HG02763 (cell line): ENCODE measurements at regions not wholly inside any gene's neighbourhood (a gene's known extent, or its start where the extent isn't known, plus 50 kb on each side); places are given as distances from the start of the nearest gene placed in this dataset.
"Not testable (repeated sequence)": the region's sequence is repeated elsewhere in the genome, so short reads cannot be mapped to it uniquely, and the experiment has no call there.

Experiments
- ATAC-seq: cut with Tn5 transposase; IDR thresholded peaks from one replicate; pipeline ENCODE4 v1.9.1; 2021; ENCODE audit warnings: mild to moderate bottlenecking, moderate library complexity; ENCODE audit not compliant: unreplicated experiment

GRCh38 chr20:48390981-48391380, 436.8 kb downstream of the PREX1 start:
- ATAC-seq, result no peak

GRCh38 chr20:48387675-48388074, 440.1 kb downstream of the PREX1 start:
- no peak for ATAC-seq

- no peak for ATAC-seq
These were observed 442.3 kb downstream of the PREX1 start for GRCh38 chr20:48385527-48385926.

GRCh38 chr20:48385114-48385513, 442.7 kb downstream of the PREX1 start:
- no peak for ATAC-seq

GRCh38 chr20:48384147-48384818, 443.5 kb downstream of the PREX1 start:
- no peak for ATAC-seq

- ATAC-seq, result no peak
These were observed 444.5 kb downstream of the PREX1 start for GRCh38 chr20:48383252-48383651.

- no peak for ATAC-seq
These were observed 445.5 kb downstream of the PREX1 start for GRCh38 chr20:48382304-48382703.

- no peak for ATAC-seq
These were observed 446.3 kb downstream of the PREX1 start for GRCh38 chr20:48381353-48382120.

GRCh38 chr20:48380661-48381060, 447.1 kb downstream of the PREX1 start:
- ATAC-seq, result no peak

- no peak for ATAC-seq
These were observed 448.7 kb downstream of the PREX1 start for GRCh38 chr20:48378976-48379675.

GRCh38 chr20:48377940-48378339, 449.9 kb downstream of the PREX1 start:
- ATAC-seq, result no peak

- no peak for ATAC-seq
These were observed 452.0 kb downstream of the PREX1 start for GRCh38 chr20:48375804-48376203.

GRCh38 chr20:48374991-48375595, 452.7 kb downstream of the PREX1 start:
- no peak for ATAC-seq

- ATAC-seq, result not testable (repeated sequence)
These were observed 453.5 kb downstream of the PREX1 start for GRCh38 chr20:48374031-48374907.

GRCh38 chr20:48373555-48373934, 454.3 kb downstream of the PREX1 start:
- ATAC-seq, result no peak

GRCh38 chr20:48372851-48373554, 454.8 kb downstream of the PREX1 start:
- not testable (repeated sequence) for ATAC-seq

- ATAC-seq, result no peak
These were observed 456.6 kb downstream of the PREX1 start for GRCh38 chr20:48371211-48371610.

- not testable (repeated sequence) for ATAC-seq
These were observed 459.2 kb downstream of the PREX1 start for GRCh38 chr20:48368580-48369021.

- ATAC-seq, result not testable (repeated sequence)
These were observed 460.0 kb downstream of the PREX1 start for GRCh38 chr20:48367541-48368358.
